K562 (cell line): ENCODE measurements at regions not wholly inside any gene's neighbourhood (a gene's known extent, or its start where the extent isn't known, plus 50 kb on each side); places are given as distances from the start of the nearest gene placed in this dataset.

Source experiments
- ATAC-seq: fragments of 200-7000 bp; cut with Tn5 transposase; 3 replicates; pipeline ENCODE4 v1.9.1; 2020; ENCODE audit warnings: moderate library complexity
- BruUV-seq: library from RNA; stranded (reverse); fragments of 400-500 nt; replicated peaks from 2 replicates; lab custom pipeline; 2021; lab: Mats Ljungman, UMichigan
- CTCF ChIA-PET: fragments of 300-600 bp; formaldehyde crosslinking; extraction: SDS; loops from one replicate; lab custom pipeline; 2021; ENCODE audit warnings: low intra/inter-chr PET ratio; lab: Yijun Ruan, JAX
- POLR2A ChIA-PET: fragments of 300-600, 350-650 bp; sonication (Branson Sonifier 250); formaldehyde crosslinking; extraction: SDS; loops from one replicate; lab custom pipeline; 2021; ENCODE audit warnings: antibody characterized with exemption, inconsistent platforms; lab: Yijun Ruan, JAX
- DNase-seq, 4 experiments: peaks; one replicate each; pipeline versions ENCODE4 v3.0.0 to v3.0.0-alpha.2; 2011 to 2018; ENCODE audit warnings: low spot score in 3 of 4, mixed read lengths in 3 of 4; ENCODE audit errors: extremely low read depth in 1 of 4
- FAIRE-seq: peaks from 2 replicates; lab custom pipeline; 2011; peaks lifted over from hg19 to GRCh38; lab: Jason Lieb, UNC
- H2AFZ ChIP-seq: 2 replicates; pipeline ENCODE4 v1.6.0; 2011; ENCODE audit warnings: low read depth, low read length, control low read depth, inconsistent platforms
- H3K27ac ChIP-seq: fragments of 200-600 bp; 3 replicates; pipeline ENCODE4 v1.8.0; 2011; ENCODE audit warnings: low read depth, mild to moderate bottlenecking, control low read depth, inconsistent platforms, low read length, moderate library complexity, mixed read lengths; ENCODE audit errors: extremely low read depth
- H3K27me3 ChIP-seq, 2 experiments: fragments of 300-600 bp in 1 of 2; 2 replicates in 1 of 2; 3 replicates in 1 of 2; pipeline versions ENCODE4 v1.6.0 to v1.8.0; 2011; ENCODE audit warnings: inconsistent platforms in 2 of 2, low read length in 2 of 2, mild to moderate bottlenecking in 1 of 2, mixed read lengths in 1 of 2, moderate library complexity in 1 of 2; ENCODE audit not compliant: control insufficient read depth in 2 of 2, insufficient read depth in 2 of 2
- H3K36me3 ChIP-seq: fragments of 300-600 bp; 3 replicates; pipeline ENCODE4 v1.8.0; 2011; ENCODE audit warnings: mild to moderate bottlenecking, low read length, inconsistent platforms; ENCODE audit not compliant: control insufficient read depth, insufficient read depth
- H3K4me1 ChIP-seq, 2 experiments: fragments of 200-600 bp in 1 of 2; replicated peaks in 1 of 2; 2 replicates in 1 of 2; 3 replicates in 1 of 2; pipeline versions ENCODE4 v1.5.1 to v1.8.0; 2011; ENCODE audit warnings: inconsistent platforms in 2 of 2, low read length in 2 of 2, mild to moderate bottlenecking in 1 of 2, mixed read lengths in 1 of 2, moderate library complexity in 1 of 2; ENCODE audit not compliant: control insufficient read depth in 2 of 2, insufficient read depth in 2 of 2
- H3K4me2 ChIP-seq: 2 replicates; pipeline ENCODE4 v1.6.1; 2011; ENCODE audit warnings: low read length, control low read depth, inconsistent platforms, mixed read lengths; ENCODE audit not compliant: insufficient read depth
- H3K4me3 ChIP-seq: fragments of 200-600 bp; sonication (generic), shearing (Covaris generic); 2 replicates; pipeline ENCODE4 v1.5.1; 2016; ENCODE audit warnings: control low read depth, inconsistent platforms
- H3K79me2 ChIP-seq: fragments of 200-600 bp; 3 replicates; pipeline ENCODE4 v1.8.0; 2011; ENCODE audit warnings: low read length, inconsistent platforms; ENCODE audit not compliant: control insufficient read depth, insufficient read depth
- H3K9ac ChIP-seq, 2 experiments: 2 replicates each; pipeline versions ENCODE4 v1.6.0 to v1.6.1; 2011; ENCODE audit warnings: low read depth in 2 of 2, low read length in 2 of 2, control low read depth in 1 of 2, inconsistent platforms in 1 of 2, mild to moderate bottlenecking in 1 of 2, mixed read lengths in 1 of 2; ENCODE audit not compliant: insufficient read depth in 1 of 2
- H3K9me1 ChIP-seq: one replicate; pipeline ENCODE4 v1.6.0; 2011; ENCODE audit warnings: inconsistent platforms, mild to moderate bottlenecking, low read length, moderate library complexity; ENCODE audit not compliant: control insufficient read depth, insufficient read depth
- H3K9me3 ChIP-seq: replicated peaks from 2 replicates; pipeline ENCODE4 v1.5.1; 2011; ENCODE audit warnings: low read depth, low read length, inconsistent platforms; ENCODE audit not compliant: control insufficient read depth, insufficient read depth
- H4K20me1 ChIP-seq: replicated peaks from 2 replicates; pipeline ENCODE4 v1.6.1; 2011; ENCODE audit warnings: low read length, inconsistent platforms, mixed read lengths; ENCODE audit not compliant: control insufficient read depth, insufficient read depth
- ARID1B ChIP-seq: fragments of 450-650 bp; IDR thresholded peaks from 2 replicates; pipeline ENCODE4 v1.6.1; 2016; ENCODE audit warnings: antibody characterized with exemption, mild to moderate bottlenecking, inconsistent platforms
- DPF2 ChIP-seq: fragments of 450-650 bp; IDR thresholded peaks from 2 replicates; pipeline ENCODE4 v1.6.1; 2016
- FOXP4 ChIP-seq: sonication (generic); formaldehyde crosslinking; IDR thresholded peaks from 2 replicates; pipeline ENCODE4 v1.8.0; 2022; ENCODE audit warnings: mild to moderate bottlenecking, missing genetic modification reagents, borderline replicate concordance
- MTF1 ChIP-seq: fragments of 250-450 bp; sonication (Bioruptor Pico); IDR thresholded peaks from 2 replicates; pipeline ENCODE4 v1.9.0; 2021; ENCODE audit warnings: moderate library complexity, mild to moderate bottlenecking, inconsistent platforms, borderline replicate concordance
- NFIC ChIP-seq: fragments of 450-650 bp; IDR thresholded peaks from 2 replicates; pipeline ENCODE4 v1.6.1; 2017; ENCODE audit warnings: mild to moderate bottlenecking, inconsistent platforms
- PHF21A ChIP-seq: fragments of 450-650 bp; IDR thresholded peaks from 2 replicates; pipeline ENCODE4 v1.6.1; 2017; ENCODE audit warnings: low read depth, borderline replicate concordance
- RB1 ChIP-seq: fragments of 450-650 bp; IDR thresholded peaks from 2 replicates; pipeline ENCODE4 v1.6.1; 2017; ENCODE audit warnings: low read depth, mild to moderate bottlenecking
- RREB1 ChIP-seq: fragments of 250-450 bp; sonication (Bioruptor Pico); IDR thresholded peaks from 2 replicates; pipeline ENCODE4 v1.4.0; 2020
- SMAD3 ChIP-seq: fragments of 450-650 bp; formaldehyde crosslinking; conservative IDR thresholded peaks from 2 replicates; pipeline ENCODE4 v1.4.0; 2020; ENCODE audit warnings: mild to moderate bottlenecking
- TAF7 ChIP-seq: fragments of 450-650 bp; IDR thresholded peaks from 2 replicates; pipeline ENCODE4 v1.6.1; 2016; ENCODE audit warnings: missing genetic modification characterization, missing compliant biosample characterization
- ZNF23 ChIP-seq: fragments of 250-450 bp; sonication (Bioruptor Pico); IDR thresholded peaks from 2 replicates; pipeline ENCODE4 v1.4.0; 2020; ENCODE audit warnings: mild to moderate bottlenecking
- ZNF324 ChIP-seq: fragments of 250-450 bp; sonication (Bioruptor Pico); IDR thresholded peaks from 2 replicates; pipeline ENCODE4 v1.4.0; 2020; ENCODE audit warnings: mild to moderate bottlenecking
- ZNF445 ChIP-seq: fragments of 250-450 bp; sonication (Bioruptor Pico); IDR thresholded peaks from 2 replicates; pipeline ENCODE4 v1.4.0; 2020; ENCODE audit warnings: low read depth, mild to moderate bottlenecking, moderate library complexity
- WGBS: fragments of 100-300 bp; shearing (Covaris generic); methylation state at CpG from one replicate; pipeline ENCODE4 v1.1.6; 2016; ENCODE audit warnings: low coverage, mixed read lengths; ENCODE audit not compliant: insufficient coverage; ENCODE audit errors: missing lambda C conversion rate; 5-methylcytosine and 5-hydroxymethylcytosine counted together
- in situ Hi-C: fragments of 300-500 bp; cut with MboI; formaldehyde crosslinking; loops from 4 replicates; pipeline ENCODE4 v1.15.0; 2018; ENCODE audit warnings: inconsistent platforms, mixed read lengths
- intact Hi-C: fragments of 100-400 bp; cut with micrococcal nuclease; formaldehyde crosslinking; loops from 2 replicates; pipeline ENCODE4 v1.14.2; 2022

- no peak for DNase-seq
- Histone ChIP-seq H3K79me2 (no peaks in the 10 kb centered on the region), H3K9me3 (no peaks in the 10 kb centered on the region), H3K4me1 (peaks cover 6 to 35% of the 10 kb centered on the region in 2 experiments), H3K27me3 (no peaks in the 10 kb centered on the region), H3K27ac (no peak overlapping the region), H3K4me2 (no peak overlapping the region), H4K20me1 (no peaks in the 10 kb centered on the region), H3K9me1 (no peaks in the 10 kb centered on the region), H3K9ac (no peak overlapping the region), H3K36me3 (no peaks in the 10 kb centered on the region), H2AFZ (no peak overlapping the region), H3K4me3 (no peak overlapping the region)
- no peak for FAIRE-seq
- BruUV-seq: no TSS peak
- intact Hi-C loops: loop anchor here (10.0 kb wide), 1 partner anchor 1482 kb away; no protein-coding TSS in a partner anchor
- in situ Hi-C loops: no loop called here
- no peak for ATAC-seq
- CTCF ChIA-PET: no interaction called here
- WGBS: 14% methylated on average over 1 of the region's 1 CpG
- POLR2A ChIA-PET: interaction anchor here (0.7 kb wide), 1 partner anchor 15 kb away, joined by 3 read pairs; no protein-coding TSS in a partner anchor
- no peak for TF ChIP-seq FOXP4 (CRISPR knock-in tag)
- no peak for TF ChIP-seq ZNF23 (CRISPR knock-in tag)
- no peak for TF ChIP-seq ARID1B
- TF ChIP-seq PHF21A: no peak
- no peak for TF ChIP-seq ZNF324 (CRISPR knock-in tag)
- peak; percentile 69; the same call in 1 of the 2 replicates for TF ChIP-seq ZNF445 (CRISPR knock-in tag)
- no peak for TF ChIP-seq RB1
- TF ChIP-seq DPF2: no peak
- TF ChIP-seq TAF7 (tag): peak; percentile 64; the same call in 1 of the 2 replicates
- no peak for TF ChIP-seq MTF1 (CRISPR knock-in tag)
- no peak for TF ChIP-seq NFIC
- TF ChIP-seq SMAD3 (CRISPR knock-in tag): peak; percentile 92
- peak; percentile 78; the same call in 1 of the 2 replicates for TF ChIP-seq RREB1 (CRISPR knock-in tag)
Measured at GRCh38 chr1:67923074-67923473, 89.8 kb upstream of the GNG12 start.
